ENCODE measurements at regions not wholly inside any gene's neighbourhood (a gene's known extent, or its start where the extent isn't known, plus 50 kb on each side); places are given as distances from the start of the nearest gene placed in this dataset.

DNA sequence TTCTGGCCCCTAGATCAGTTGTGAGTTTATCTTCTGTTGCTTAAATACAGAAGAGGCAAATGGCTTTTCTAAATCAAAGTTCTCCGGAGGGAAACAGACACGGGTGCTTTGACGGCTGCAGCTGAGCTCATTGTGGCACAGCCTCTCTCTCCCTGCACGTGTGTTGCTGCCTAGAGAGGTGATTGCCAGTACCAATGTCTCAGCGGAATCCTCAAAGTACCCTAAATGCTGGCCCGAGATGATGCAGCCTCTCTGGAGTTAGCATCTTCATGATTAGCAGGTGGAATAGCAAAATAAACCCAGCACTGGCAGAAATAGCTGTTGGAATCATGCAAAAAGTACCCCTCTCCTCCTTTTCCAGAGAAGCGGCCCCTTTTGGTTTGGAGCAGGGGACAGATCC lies 192.2 kb downstream of the PRDM2 start:
- H3K4me2 ChIP-seq (ENCODE audit: low read depth, low read length), result no peak overlapping the region
- POLR2A ChIA-PET, result no interaction called here
- no peak for DNase-seq (ENCODE audit: low spot score)
- no TSS peak for BruUV-seq (replicated peaks)
- no peaks in the 10 kb centered on the region for H3K4me1 ChIP-seq (ENCODE audit: insufficient read depth, low read length)
- H3K9ac ChIP-seq (ENCODE audit: insufficient read depth, low read depth, low read length), result no peak overlapping the region
- no peaks in the 10 kb centered on the region for H4K20me1 ChIP-seq (ENCODE audit: insufficient read depth, low read length)
- H3K79me2 ChIP-seq (ENCODE audit: insufficient read depth, low read length), result no peaks in the 10 kb centered on the region
- no peak overlapping the region for H2AFZ ChIP-seq (ENCODE audit: low read length)
- CTCF ChIA-PET (ENCODE audit: low intra/inter-chr PET ratio, low total read pairs), result no interaction called here
- H3K36me3 ChIP-seq (replicated peaks in 1 of 2; ENCODE audit: control insufficient read depth in 1 of 2, insufficient read depth in 2 of 2, low read length in 2 of 2), result no peaks in the 10 kb centered on the region
- no peak for ATAC-seq
- no peak overlapping the region for H3K4me3 ChIP-seq (replicated peaks in 1 of 3; ENCODE audit: insufficient read depth in 1 of 3, low read depth in 2 of 3, low read length in 3 of 3)
- FAIRE-seq, result no peak
- no peaks in the 10 kb centered on the region for H3K9me3 ChIP-seq (ENCODE audit: low read length)
- WGBS (ENCODE audit: low lambda C conversion rate), result 11% methylated on average over 1 of the region's 7 CpGs
- intact Hi-C loops (cut with micrococcal nuclease; ENCODE audit: unreplicated experiment) (no loop called here), in situ Hi-C loops (cut with HindIII; ENCODE audit: extremely low pct_ligation_motif_present, low pct_unique_long_range_greater_than_20kb) (no loop called here)
- peaks cover 4 to 44% of the 10 kb centered on the region in 2 experiments; a peak in 4 of 5 replicates for H3K27me3 ChIP-seq (ENCODE audit: control insufficient read depth in 1 of 2, insufficient read depth in 2 of 2, low read length in 2 of 2)
- no peak overlapping the region for H3K27ac ChIP-seq (ENCODE audit: extremely low read length, insufficient read depth, low read length)
- TF ChIP-seq, protein P1, sequence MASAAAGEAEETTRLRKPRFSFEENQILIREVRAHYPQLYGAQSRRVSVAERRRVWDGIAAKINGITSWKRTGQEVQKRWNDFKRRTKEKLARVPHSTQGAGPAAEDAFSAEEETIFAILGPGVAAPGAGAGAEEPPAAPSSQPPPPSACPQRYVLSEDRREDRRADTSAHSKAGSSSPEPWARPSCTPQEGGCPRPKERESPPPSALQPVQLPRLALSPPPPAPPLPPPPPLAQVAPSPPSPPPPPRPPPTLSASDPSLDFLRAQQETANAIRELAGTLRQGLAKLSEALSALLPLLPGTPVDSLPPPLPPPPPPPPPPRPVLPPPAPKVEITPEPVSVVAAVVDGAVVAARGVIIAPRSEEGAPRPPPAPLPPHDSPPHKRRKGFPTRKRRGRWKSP (CRISPR knock-in tag; IDR thresholded peaks at IDR 0.05), result no peak
- TF ChIP-seq, protein P2, sequence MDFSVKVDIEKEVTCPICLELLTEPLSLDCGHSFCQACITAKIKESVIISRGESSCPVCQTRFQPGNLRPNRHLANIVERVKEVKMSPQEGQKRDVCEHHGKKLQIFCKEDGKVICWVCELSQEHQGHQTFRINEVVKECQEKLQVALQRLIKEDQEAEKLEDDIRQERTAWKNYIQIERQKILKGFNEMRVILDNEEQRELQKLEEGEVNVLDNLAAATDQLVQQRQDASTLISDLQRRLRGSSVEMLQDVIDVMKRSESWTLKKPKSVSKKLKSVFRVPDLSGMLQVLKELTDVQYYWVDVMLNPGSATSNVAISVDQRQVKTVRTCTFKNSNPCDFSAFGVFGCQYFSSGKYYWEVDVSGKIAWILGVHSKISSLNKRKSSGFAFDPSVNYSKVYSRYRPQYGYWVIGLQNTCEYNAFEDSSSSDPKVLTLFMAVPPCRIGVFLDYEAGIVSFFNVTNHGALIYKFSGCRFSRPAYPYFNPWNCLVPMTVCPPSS (IDR thresholded peaks at IDR 0.05), result no peak
- TF ChIP-seq, protein P3, sequence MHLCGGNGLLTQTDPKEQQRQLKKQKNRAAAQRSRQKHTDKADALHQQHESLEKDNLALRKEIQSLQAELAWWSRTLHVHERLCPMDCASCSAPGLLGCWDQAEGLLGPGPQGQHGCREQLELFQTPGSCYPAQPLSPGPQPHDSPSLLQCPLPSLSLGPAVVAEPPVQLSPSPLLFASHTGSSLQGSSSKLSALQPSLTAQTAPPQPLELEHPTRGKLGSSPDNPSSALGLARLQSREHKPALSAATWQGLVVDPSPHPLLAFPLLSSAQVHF (CRISPR knock-in tag; IDR thresholded peaks at IDR 0.05), result no peak
- TF ChIP-seq MYC (CRISPR knock-in tag; IDR thresholded peaks at IDR 0.05; ENCODE audit: borderline replicate concordance), result no peak
- TF ChIP-seq, protein P4, sequence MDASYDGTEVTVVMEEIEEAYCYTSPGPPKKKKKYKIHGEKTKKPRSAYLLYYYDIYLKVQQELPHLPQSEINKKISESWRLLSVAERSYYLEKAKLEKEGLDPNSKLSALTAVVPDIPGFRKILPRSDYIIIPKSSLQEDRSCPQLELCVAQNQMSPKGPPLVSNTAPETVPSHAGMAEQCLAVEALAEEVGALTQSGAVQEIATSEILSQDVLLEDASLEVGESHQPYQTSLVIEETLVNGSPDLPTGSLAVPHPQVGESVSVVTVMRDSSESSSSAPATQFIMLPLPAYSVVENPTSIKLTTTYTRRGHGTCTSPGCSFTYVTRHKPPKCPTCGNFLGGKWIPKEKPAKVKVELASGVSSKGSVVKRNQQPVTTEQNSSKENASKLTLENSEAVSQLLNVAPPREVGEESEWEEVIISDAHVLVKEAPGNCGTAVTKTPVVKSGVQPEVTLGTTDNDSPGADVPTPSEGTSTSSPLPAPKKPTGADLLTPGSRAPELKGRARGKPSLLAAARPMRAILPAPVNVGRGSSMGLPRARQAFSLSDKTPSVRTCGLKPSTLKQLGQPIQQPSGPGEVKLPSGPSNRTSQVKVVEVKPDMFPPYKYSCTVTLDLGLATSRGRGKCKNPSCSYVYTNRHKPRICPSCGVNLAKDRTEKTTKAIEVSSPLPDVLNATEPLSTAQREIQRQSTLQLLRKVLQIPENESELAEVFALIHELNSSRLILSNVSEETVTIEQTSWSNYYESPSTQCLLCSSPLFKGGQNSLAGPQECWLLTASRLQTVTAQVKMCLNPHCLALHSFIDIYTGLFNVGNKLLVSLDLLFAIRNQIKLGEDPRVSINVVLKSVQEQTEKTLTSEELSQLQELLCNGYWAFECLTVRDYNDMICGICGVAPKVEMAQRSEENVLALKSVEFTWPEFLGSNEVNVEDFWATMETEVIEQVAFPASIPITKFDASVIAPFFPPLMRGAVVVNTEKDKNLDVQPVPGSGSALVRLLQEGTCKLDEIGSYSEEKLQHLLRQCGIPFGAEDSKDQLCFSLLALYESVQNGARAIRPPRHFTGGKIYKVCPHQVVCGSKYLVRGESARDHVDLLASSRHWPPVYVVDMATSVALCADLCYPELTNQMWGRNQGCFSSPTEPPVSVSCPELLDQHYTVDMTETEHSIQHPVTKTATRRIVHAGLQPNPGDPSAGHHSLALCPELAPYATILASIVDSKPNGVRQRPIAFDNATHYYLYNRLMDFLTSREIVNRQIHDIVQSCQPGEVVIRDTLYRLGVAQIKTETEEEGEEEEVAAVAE (CRISPR knock-in tag; IDR thresholded peaks at IDR 0.05; ENCODE audit: borderline replicate concordance), result no peak
- no peak for TF ChIP-seq ZNF607 (CRISPR knock-in tag; IDR thresholded peaks at IDR 0.05; ENCODE audit: borderline replicate concordance)
- TF ChIP-seq KDM6A (CRISPR knock-in tag; IDR thresholded peaks at IDR 0.05; ENCODE audit: low read depth), result no peak
- TF ChIP-seq, protein P5, sequence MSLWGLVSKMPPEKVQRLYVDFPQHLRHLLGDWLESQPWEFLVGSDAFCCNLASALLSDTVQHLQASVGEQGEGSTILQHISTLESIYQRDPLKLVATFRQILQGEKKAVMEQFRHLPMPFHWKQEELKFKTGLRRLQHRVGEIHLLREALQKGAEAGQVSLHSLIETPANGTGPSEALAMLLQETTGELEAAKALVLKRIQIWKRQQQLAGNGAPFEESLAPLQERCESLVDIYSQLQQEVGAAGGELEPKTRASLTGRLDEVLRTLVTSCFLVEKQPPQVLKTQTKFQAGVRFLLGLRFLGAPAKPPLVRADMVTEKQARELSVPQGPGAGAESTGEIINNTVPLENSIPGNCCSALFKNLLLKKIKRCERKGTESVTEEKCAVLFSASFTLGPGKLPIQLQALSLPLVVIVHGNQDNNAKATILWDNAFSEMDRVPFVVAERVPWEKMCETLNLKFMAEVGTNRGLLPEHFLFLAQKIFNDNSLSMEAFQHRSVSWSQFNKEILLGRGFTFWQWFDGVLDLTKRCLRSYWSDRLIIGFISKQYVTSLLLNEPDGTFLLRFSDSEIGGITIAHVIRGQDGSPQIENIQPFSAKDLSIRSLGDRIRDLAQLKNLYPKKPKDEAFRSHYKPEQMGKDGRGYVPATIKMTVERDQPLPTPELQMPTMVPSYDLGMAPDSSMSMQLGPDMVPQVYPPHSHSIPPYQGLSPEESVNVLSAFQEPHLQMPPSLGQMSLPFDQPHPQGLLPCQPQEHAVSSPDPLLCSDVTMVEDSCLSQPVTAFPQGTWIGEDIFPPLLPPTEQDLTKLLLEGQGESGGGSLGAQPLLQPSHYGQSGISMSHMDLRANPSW (CRISPR knock-in tag; IDR thresholded peaks at IDR 0.05; ENCODE audit: borderline replicate concordance), result no peak
- TF ChIP-seq MEIS2 (CRISPR knock-in tag; IDR thresholded peaks at IDR 0.05), result no peak
- TF ChIP-seq HNF4A (CRISPR knock-in tag; IDR thresholded peaks at IDR 0.05), result no peak
- TF ChIP-seq JARID2 (CRISPR knock-in tag; IDR thresholded peaks at IDR 0.05; ENCODE audit: insufficient replicate concordance), result no peak
- TF ChIP-seq RFXANK (CRISPR knock-in tag; IDR thresholded peaks at IDR 0.05), result no peak
- TF ChIP-seq, protein P6, sequence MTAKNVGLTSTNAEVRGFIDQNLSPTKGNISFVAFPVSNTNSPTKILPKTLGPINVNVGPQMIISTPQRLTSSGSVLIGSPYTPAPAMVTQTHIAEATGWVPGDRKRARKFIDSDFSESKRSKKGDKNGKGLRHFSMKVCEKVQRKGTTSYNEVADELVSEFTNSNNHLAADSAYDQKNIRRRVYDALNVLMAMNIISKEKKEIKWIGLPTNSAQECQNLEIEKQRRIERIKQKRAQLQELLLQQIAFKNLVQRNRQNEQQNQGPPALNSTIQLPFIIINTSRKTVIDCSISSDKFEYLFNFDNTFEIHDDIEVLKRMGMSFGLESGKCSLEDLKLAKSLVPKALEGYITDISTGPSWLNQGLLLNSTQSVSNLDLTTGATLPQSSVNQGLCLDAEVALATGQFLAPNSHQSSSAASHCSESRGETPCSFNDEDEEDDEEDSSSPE (CRISPR knock-in tag; IDR thresholded peaks at IDR 0.05), result no peak
- TF ChIP-seq MYNN (CRISPR knock-in tag; IDR thresholded peaks at IDR 0.05; ENCODE audit: low read depth), result no peak
